PC-9 (cell line): ENCODE measurements at regions not wholly inside any gene's neighbourhood (a gene's known extent, or its start where the extent isn't known, plus 50 kb on each side); places are given as distances from the start of the nearest gene placed in this dataset.
A peak's percentile ranks its signal among the peaks of the same experiment; 100 is the strongest.

Experiments
- BruUV-seq: library from RNA; stranded (reverse); fragments of 400-500 nt; replicated peaks from 2 replicates; lab custom pipeline; 2021; lab: Mats Ljungman, UMichigan
- CTCF ChIA-PET: fragments of 300-600 bp; sonication (Branson Sonifier 250); formaldehyde crosslinking; loops from one replicate; lab custom pipeline; 2022; ENCODE audit warnings: antibody characterized with exemption; lab: Charles Lee
- POLR2A ChIA-PET: fragments of 300-600 bp; sonication (Branson Sonifier 250); formaldehyde crosslinking; loops from one replicate; lab custom pipeline; 2022; ENCODE audit warnings: antibody characterized with exemption; ENCODE audit not compliant: unreplicated experiment; lab: Charles Lee
- DNase-seq, 2 experiments: peaks; one replicate each; pipeline versions ENCODE4 v3.0.0 to v3.0.0-alpha.2; 2015 to 2022; ENCODE audit warnings: mixed read lengths in 1 of 2
- H2AFZ ChIP-seq: fragments of 200-600 bp; sonication (generic); 2 replicates; pipeline ENCODE4 v1.8.1; 2017; ENCODE audit warnings: antibody characterized with exemption
- H3F3A ChIP-seq: fragments of 200-600 bp; sonication (generic); 2 replicates; pipeline ENCODE4 v1.8.1; 2017; ENCODE audit warnings: antibody characterized with exemption, mild to moderate bottlenecking, low read depth; ENCODE audit not compliant: insufficient read depth
- H3K27ac ChIP-seq: fragments of 200-600 bp; sonication (generic); 2 replicates; pipeline ENCODE4 v1.6.1; 2016; ENCODE audit warnings: mixed run types
- H3K27me3 ChIP-seq: fragments of 200-600 bp; sonication (generic); 2 replicates; pipeline ENCODE4 v1.6.1; 2016; ENCODE audit warnings: low read depth, mixed run types; ENCODE audit not compliant: insufficient read depth
- H3K36me3 ChIP-seq: fragments of 200-600 bp; sonication (generic); 2 replicates; pipeline ENCODE4 v1.6.1; 2016; ENCODE audit warnings: low read depth, mixed run types
- H3K4me1 ChIP-seq: fragments of 200-600 bp; sonication (generic); replicated peaks from 2 replicates; pipeline ENCODE4 v1.6.1; 2016; ENCODE audit warnings: mixed run types; ENCODE audit not compliant: insufficient read depth
- H3K4me2 ChIP-seq: fragments of 200-600 bp; sonication (generic); 2 replicates; pipeline ENCODE4 v1.6.1; 2017; ENCODE audit warnings: mixed run types
- H3K4me3 ChIP-seq: fragments of 200-600 bp; sonication (generic); 2 replicates; pipeline ENCODE4 v1.6.1; 2016; ENCODE audit warnings: mixed run types
- H3K79me2 ChIP-seq: fragments of 200-600 bp; sonication (generic); 2 replicates; pipeline ENCODE4 v1.6.1; 2017; ENCODE audit warnings: low read depth, mixed run types
- H3K9me2 ChIP-seq: fragments of 200-600 bp; sonication (generic); 2 replicates; pipeline ENCODE4 v1.8.1; 2017; ENCODE audit warnings: mild to moderate bottlenecking; ENCODE audit not compliant: insufficient read depth
- H3K9me3 ChIP-seq: fragments of 200-600 bp; sonication (generic); 2 replicates; pipeline ENCODE4 v1.8.1; 2016; ENCODE audit warnings: low read depth; ENCODE audit not compliant: insufficient read depth
- H4K20me1 ChIP-seq: fragments of 200-600 bp; sonication (generic); 2 replicates; pipeline ENCODE4 v1.8.1; 2017; ENCODE audit not compliant: insufficient read depth
- EZH2 ChIP-seq: fragments of 200-600 bp; sonication (generic); IDR thresholded peaks from 2 replicates; pipeline ENCODE4 v1.8.0; 2017; ENCODE audit warnings: antibody characterized with exemption, low read depth
- intact Hi-C: fragments of 100-400 bp; cut with micrococcal nuclease; formaldehyde crosslinking; loops from one replicate; pipeline ENCODE4 v1.10.0; 2022; ENCODE audit not compliant: unreplicated experiment
- TF ChIP-seq, protein P1 (sequence below): fragments of 200-600 bp; sonication (generic); conservative IDR thresholded peaks from 2 replicates; pipeline ENCODE4 v1.6.1; 2017; ENCODE audit warnings: mixed run types, antibody characterized with exemption, mild to moderate bottlenecking, moderate library complexity

- Histone ChIP-seq H3K9me2 (0 out of 2 replicates have a peak, but pooled peaks cover 5% of the 10 kb centered on the region), H3K36me3 (no peaks in the 10 kb centered on the region), H3K9me3 (no peaks in the 10 kb centered on the region; the same call in 1 of the 2 replicates), H2AFZ (no peak overlapping the region), H3K4me1 (peaks cover 8% of the 10 kb centered on the region; the same call in 1 of the 2 replicates), H4K20me1 (no peaks in the 10 kb centered on the region), H3F3A (peaks cover 3% of the 10 kb centered on the region; the same call in 1 of the 2 replicates), H3K27ac (peak overlapping the region; percentile 60), H3K4me3 (no peak overlapping the region), H3K4me2 (no peak overlapping the region; the same call in 1 of the 2 replicates), H3K79me2 (no peaks in the 10 kb centered on the region), H3K27me3 (no peaks in the 10 kb centered on the region)
- no peak for DNase-seq
- intact Hi-C loops, result loop anchor here (10.0 kb wide), 2 partner anchors 338 to 372 kb away; no protein-coding TSS in a partner anchor
- TF ChIP-seq, protein P1, sequence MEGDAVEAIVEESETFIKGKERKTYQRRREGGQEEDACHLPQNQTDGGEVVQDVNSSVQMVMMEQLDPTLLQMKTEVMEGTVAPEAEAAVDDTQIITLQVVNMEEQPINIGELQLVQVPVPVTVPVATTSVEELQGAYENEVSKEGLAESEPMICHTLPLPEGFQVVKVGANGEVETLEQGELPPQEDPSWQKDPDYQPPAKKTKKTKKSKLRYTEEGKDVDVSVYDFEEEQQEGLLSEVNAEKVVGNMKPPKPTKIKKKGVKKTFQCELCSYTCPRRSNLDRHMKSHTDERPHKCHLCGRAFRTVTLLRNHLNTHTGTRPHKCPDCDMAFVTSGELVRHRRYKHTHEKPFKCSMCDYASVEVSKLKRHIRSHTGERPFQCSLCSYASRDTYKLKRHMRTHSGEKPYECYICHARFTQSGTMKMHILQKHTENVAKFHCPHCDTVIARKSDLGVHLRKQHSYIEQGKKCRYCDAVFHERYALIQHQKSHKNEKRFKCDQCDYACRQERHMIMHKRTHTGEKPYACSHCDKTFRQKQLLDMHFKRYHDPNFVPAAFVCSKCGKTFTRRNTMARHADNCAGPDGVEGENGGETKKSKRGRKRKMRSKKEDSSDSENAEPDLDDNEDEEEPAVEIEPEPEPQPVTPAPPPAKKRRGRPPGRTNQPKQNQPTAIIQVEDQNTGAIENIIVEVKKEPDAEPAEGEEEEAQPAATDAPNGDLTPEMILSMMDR, result no peak
- TF ChIP-seq EZH2, result no peak
- ChIA-PET CTCF (interaction anchor here (0.5 to 1.0 kb wide), 4 partner anchors 15 to 972 kb away, joined by 3 to 4 read pairs (median 4); no protein-coding TSS in a partner anchor), POLR2A (interaction anchor here (0.6 kb wide), 3 partner anchors 11 to 987 kb away, joined by 4 to 28 read pairs (median 5); no protein-coding TSS in a partner anchor)
- no TSS peak for BruUV-seq
These were observed 287.8 kb upstream of the DAB2 start for GRCh38 chr5:39712316-39713249.

DNA sequence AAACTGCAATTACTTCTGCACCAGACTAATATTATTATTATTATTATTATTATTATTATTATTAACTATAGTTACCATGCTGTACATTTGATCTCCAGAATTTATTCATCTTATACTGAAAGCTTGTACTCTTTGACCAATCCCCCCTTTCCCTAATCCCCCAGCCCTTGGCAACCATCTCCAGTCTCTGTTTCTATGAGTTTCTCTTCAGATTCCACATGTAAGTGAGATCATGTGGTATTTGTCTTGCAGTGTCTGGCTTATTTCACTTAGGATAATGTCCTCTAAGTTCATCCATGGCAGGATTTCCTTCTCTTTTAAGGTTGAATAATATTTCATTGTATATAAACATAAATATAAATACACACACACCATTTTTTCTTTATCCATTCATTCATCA lies 287.0 kb upstream of the DAB2 start:
- POLR2A ChIA-PET, result interaction anchor here (0.5 to 0.6 kb wide), 2 partner anchors 494 to 987 kb away, joined by 4 to 28 read pairs; no protein-coding TSS in a partner anchor
- Histone ChIP-seq H3K36me3 (no peaks in the 10 kb centered on the region), H3K27me3 (no peaks in the 10 kb centered on the region), H4K20me1 (no peaks in the 10 kb centered on the region), H2AFZ (no peak overlapping the region), H3K27ac (no peak overlapping the region), H3K9me3 (no peaks in the 10 kb centered on the region; the same call in 1 of the 2 replicates), H3K4me2 (no peak overlapping the region), H3K79me2 (no peaks in the 10 kb centered on the region), H3K9me2 (0 out of 2 replicates have a peak, but pooled peaks cover 5% of the 10 kb centered on the region), H3K4me1 (peaks cover 7% of the 10 kb centered on the region; the same call in 1 of the 2 replicates), H3F3A (peaks cover 3% of the 10 kb centered on the region; the same call in 1 of the 2 replicates), H3K4me3 (no peak overlapping the region)
- TF ChIP-seq, protein P1, result no peak
- no peak for TF ChIP-seq EZH2
- CTCF ChIA-PET, result interaction anchor here (0.7 kb wide), 1 partner anchor 226 kb away, joined by 3 read pairs; no protein-coding TSS in a partner anchor
- no peak for DNase-seq
- no TSS peak for BruUV-seq
- intact Hi-C loops, result loop anchor here (10.0 kb wide), 2 partner anchors 337 to 373 kb away; no protein-coding TSS in a partner anchor

- Histone ChIP-seq H3K4me1 (no peaks in the 10 kb centered on the region; the same call in 1 of the 2 replicates), H2AFZ (no peak overlapping the region), H3K27me3 (no peaks in the 10 kb centered on the region), H3K36me3 (no peaks in the 10 kb centered on the region), H4K20me1 (no peaks in the 10 kb centered on the region), H3K4me3 (no peak overlapping the region), H3K4me2 (no peak overlapping the region), H3K79me2 (no peaks in the 10 kb centered on the region), H3K27ac (no peak overlapping the region), H3K9me3 (no peaks in the 10 kb centered on the region), H3K9me2 (0 out of 2 replicates have a peak, but pooled peaks cover 5% of the 10 kb centered on the region), H3F3A (peaks cover 3% of the 10 kb centered on the region; the same call in 1 of the 2 replicates)
- no TSS peak for BruUV-seq
- CTCF ChIA-PET, result interaction anchor here (1.0 kb wide), 1 partner anchor 981 kb away, joined by 3 read pairs; no protein-coding TSS in a partner anchor
- intact Hi-C loops, result no loop called here
- DNase-seq, result no peak
- POLR2A ChIA-PET, result interaction anchor here (0.6 to 0.7 kb wide), 2 partner anchors 70 to 801 kb away, joined by 3 to 5 read pairs; no protein-coding TSS in a partner anchor
- TF ChIP-seq EZH2, result no peak
- TF ChIP-seq, protein P1, result no peak
These were observed 284.3 kb upstream of the DAB2 start for GRCh38 chr5:39709032-39709431.
